HCT116 (cell line): ENCODE measurements at regions not wholly inside any gene's neighbourhood (a gene's known extent, or its start where the extent isn't known, plus 50 kb on each side); places are given as distances from the start of the nearest gene placed in this dataset.

Experiments used
- ATAC-seq: fragments of 200-7000 bp; cut with Tn5 transposase; 2 replicates; pipeline ENCODE4 v1.9.1; 2020; ENCODE audit warnings: mild to moderate bottlenecking, moderate library complexity
- BruUV-seq: library from RNA; stranded (reverse); fragments of 400-500 nt; replicated peaks from 2 replicates; lab custom pipeline; 2021; lab: Mats Ljungman, UMichigan
- CTCF ChIA-PET: fragments of 300-600 bp; sonication (Branson Sonifier 250); formaldehyde crosslinking; loops from one replicate; lab custom pipeline; 2021; ENCODE audit warnings: antibody characterized with exemption; lab: Charles Lee
- POLR2A ChIA-PET: fragments of 300-600, 350-600 bp; sonication (Branson Sonifier 250); formaldehyde crosslinking; loops from one replicate; lab custom pipeline; 2021; ENCODE audit warnings: antibody characterized with exemption; lab: Charles Lee
- RAD21 ChIA-PET, 2 experiments: fragments of 300-600 bp; sonication (Branson Sonifier 250); formaldehyde crosslinking; loops; one replicate each; lab custom pipeline; 2023; ENCODE audit warnings: low total read pairs in 2 of 2; ENCODE audit not compliant: uncharacterized antibody in 2 of 2, unreplicated experiment in 2 of 2, low non-redundant PET in 1 of 2; lab: Charles Lee
- DNase-seq: peaks from one replicate; pipeline ENCODE4 v3.0.0-alpha.2; 2010; ENCODE audit warnings: low read depth, low spot score
- H2AFZ ChIP-seq: fragments of 200-600 bp; shearing (Covaris generic), sonication (generic); 2 replicates; pipeline ENCODE4 v1.6.1; 2017; ENCODE audit warnings: low read depth, mixed run types, mixed read lengths, antibody characterized with exemption, low read length; ENCODE audit not compliant: poor library complexity, severe bottlenecking
- H3K27ac ChIP-seq: 2 replicates; pipeline ENCODE4 v1.5.1; 2012; ENCODE audit warnings: low read depth, low read length
- H3K27me3 ChIP-seq: fragments of 200-600 bp; sonication (generic); 2 replicates; pipeline ENCODE4 v1.6.1; 2016; ENCODE audit warnings: mixed run types, low read length, mixed read lengths; ENCODE audit not compliant: insufficient read depth
- H3K36me3 ChIP-seq, 2 experiments: fragments of 200-500 bp in 1 of 2; fragments of 200-600 bp in 1 of 2; sonication (Bioruptor generic) in 1 of 2; sonication (generic) in 1 of 2; 2 replicates each; pipeline versions ENCODE4 v1.5.1 to v1.6.1; 2014 to 2016; ENCODE audit warnings: low read length in 2 of 2, inconsistent platforms in 1 of 2, mixed read lengths in 1 of 2, mixed run types in 1 of 2; ENCODE audit not compliant: insufficient read depth in 2 of 2, control insufficient read depth in 1 of 2
- H3K4me1 ChIP-seq, 2 experiments: fragments of 200-600 bp in 1 of 2; sonication (generic) in 1 of 2; 2 replicates each; pipeline versions ENCODE4 v1.5.1 to v1.6.1; 2012 to 2017; ENCODE audit warnings: low read length in 2 of 2, inconsistent platforms in 1 of 2, mild to moderate bottlenecking in 1 of 2, mixed read lengths in 1 of 2, mixed run types in 1 of 2, moderate library complexity in 1 of 2; ENCODE audit not compliant: insufficient read depth in 2 of 2, control insufficient read depth in 1 of 2
- H3K4me2 ChIP-seq: fragments of 200-600 bp; sonication (generic); 2 replicates; pipeline ENCODE4 v1.6.1; 2017; ENCODE audit warnings: mixed run types, low read length, mixed read lengths
- H3K4me3 ChIP-seq, 2 experiments: fragments of 200-600 bp in 1 of 2; sonication (generic) in 1 of 2; replicated peaks in 1 of 2; 2 replicates each; pipeline ENCODE4 v1.5.1; 2011 to 2016; ENCODE audit warnings: low read length in 2 of 2, control low read depth in 1 of 2, low read depth in 1 of 2, mild to moderate bottlenecking in 1 of 2, mixed read lengths in 1 of 2, mixed run types in 1 of 2
- H3K79me2 ChIP-seq: fragments of 200-600 bp; sonication (generic); 2 replicates; pipeline ENCODE4 v1.6.1; 2017; ENCODE audit warnings: mild to moderate bottlenecking, mixed run types, low read length, moderate library complexity, mixed read lengths; ENCODE audit not compliant: insufficient read depth
- H3K9ac ChIP-seq: fragments of 200-600 bp; sonication (generic); 2 replicates; pipeline ENCODE4 v1.6.1; 2016; ENCODE audit warnings: low read length, mixed read lengths
- H3K9me2 ChIP-seq: fragments of 200-600 bp; sonication (generic), shearing (Covaris generic); 2 replicates; pipeline ENCODE4 v1.6.1; 2017; ENCODE audit warnings: mixed run types, mild to moderate bottlenecking, moderate library complexity; ENCODE audit not compliant: insufficient read depth
- H3K9me3 ChIP-seq, 2 experiments: fragments of 200-500 bp in 1 of 2; fragments of 200-600 bp in 1 of 2; sonication (Bioruptor generic) in 1 of 2; sonication (generic) in 1 of 2; 2 replicates each; pipeline ENCODE4 v1.6.1; 2014 to 2017; ENCODE audit warnings: low read length in 2 of 2, mixed read lengths in 2 of 2, inconsistent platforms in 1 of 2, low read depth in 1 of 2, mild to moderate bottlenecking in 1 of 2, mixed run types in 1 of 2, moderate library complexity in 1 of 2; ENCODE audit not compliant: control insufficient read depth in 1 of 2, insufficient read depth in 1 of 2
- H4K20me1 ChIP-seq: fragments of 200-600 bp; sonication (generic), shearing (Covaris generic); 2 replicates; pipeline ENCODE4 v1.6.1; 2017; ENCODE audit warnings: mixed run types, mild to moderate bottlenecking, moderate library complexity; ENCODE audit not compliant: insufficient read depth
- ATF3 ChIP-seq: IDR thresholded peaks from 2 replicates; pipeline ENCODE4 v1.6.1; 2012
- CTCF ChIP-seq, 3 experiments: fragments of 200-600 bp in 1 of 3; sonication (generic) in 1 of 3; IDR thresholded peaks in 2 of 3; conservative IDR thresholded peaks in 1 of 3; 2 replicates each; pipeline ENCODE4 v1.5.1; 2012 to 2017; ENCODE audit warnings: low read depth in 2 of 3, low read length in 2 of 3, antibody characterized with exemption in 1 of 3, borderline replicate concordance in 1 of 3, control low read depth in 1 of 3, mild to moderate bottlenecking in 1 of 3, mixed read lengths in 1 of 3, mixed run types in 1 of 3, moderate library complexity in 1 of 3; ENCODE audit not compliant: insufficient read depth in 1 of 3
- ELF1 ChIP-seq: IDR thresholded peaks from 2 replicates; pipeline ENCODE4 v1.6.1; 2012; ENCODE audit warnings: low read depth, borderline replicate concordance
- EZH2 ChIP-seq: fragments of 200-600 bp; sonication (generic); IDR thresholded peaks from 2 replicates; pipeline ENCODE4 v1.6.1; 2017; ENCODE audit warnings: antibody characterized with exemption, mixed run types
- EZH2phosphoT487 ChIP-seq: fragments of 200-600 bp; IDR thresholded peaks from 2 replicates; pipeline ENCODE4 v1.6.1; 2018; ENCODE audit warnings: antibody characterized with exemption, borderline replicate concordance
- JUND ChIP-seq: IDR thresholded peaks from 2 replicates; pipeline ENCODE4 v1.6.1; 2012
- SP1 ChIP-seq: IDR thresholded peaks from 2 replicates; pipeline ENCODE4 v1.6.1; 2012; ENCODE audit warnings: low read depth
- SRF ChIP-seq: IDR thresholded peaks from 2 replicates; pipeline ENCODE4 v1.6.1; 2012; ENCODE audit warnings: low read depth
- TCF7L2 ChIP-seq: IDR thresholded peaks from 2 replicates; pipeline ENCODE4 v1.7.0; 2011; ENCODE audit warnings: borderline replicate concordance, inconsistent platforms; ENCODE audit not compliant: insufficient read depth, insufficient read length; ENCODE audit errors: extremely low read depth
- ZBTB33 ChIP-seq: IDR thresholded peaks from 2 replicates; pipeline ENCODE4 v1.6.1; 2011; ENCODE audit warnings: mild to moderate bottlenecking, low read length, moderate library complexity; ENCODE audit not compliant: insufficient replicate concordance; ENCODE audit errors: extremely low read depth
- ZFX ChIP-seq: fragments of 450-650 bp; IDR thresholded peaks from 2 replicates; pipeline ENCODE4 v1.6.1; 2017
- ZNF274 ChIP-seq: fragments of 200-500 bp; sonication (Bioruptor generic); IDR thresholded peaks from 2 replicates; pipeline ENCODE4 v1.6.1; 2014; ENCODE audit warnings: mild to moderate bottlenecking, low read depth, low read length, inconsistent platforms
- intact Hi-C: fragments of 100-400 bp; cut with micrococcal nuclease; formaldehyde crosslinking; loops from 2 replicates; pipeline ENCODE4 v1.10.0; 2022
- TF ChIP-seq, protein P1 (sequence below): IDR thresholded peaks from 2 replicates; pipeline ENCODE4 v1.6.1; 2012

GRCh38 chr14:97695456-97695981, 898.3 kb downstream of the VRK1 start:
- CTCF ChIA-PET = no interaction called here
- POLR2A ChIA-PET = no interaction called here
- Histone ChIP-seq H4K20me1 (no peaks in the 10 kb centered on the region), H2AFZ (no peak overlapping the region), H3K4me2 (no peak overlapping the region), H3K79me2 (no peaks in the 10 kb centered on the region), H3K4me3 (no peak overlapping the region), H3K9me2 (no peaks in the 10 kb centered on the region), H3K36me3 (no peaks in the 10 kb centered on the region), H3K9me3 (peaks cover 0 to 3% of the 10 kb centered on the region in 2 experiments; a peak in 1 of 4 replicates), H3K27ac (no peak overlapping the region), H3K4me1 (no peaks in the 10 kb centered on the region), H3K9ac (no peak overlapping the region), H3K27me3 (no peaks in the 10 kb centered on the region)
- BruUV-seq = no TSS peak
- DNase-seq = no peak
- TF ChIP-seq ZFX (no peak), SP1 (no peak), EZH2phosphoT487 (no peak), ZBTB33 (no peak), SRF (no peak), ZNF274 (no peak), ELF1 (no peak), ATF3 (no peak), EZH2 (no peak), CTCF (IDR thresholded peaks at IDR 0.05 in 2 of 3, conservative IDR thresholded peaks at IDR 0.05 in 1 of 3; ENCODE audit: borderline replicate concordance in 1 of 3, insufficient read depth in 1 of 3, low read depth in 2 of 3, low read length in 2 of 3) (no peak), JUND (no peak), TCF7L2 (no peak)
- TF ChIP-seq, protein P1, sequence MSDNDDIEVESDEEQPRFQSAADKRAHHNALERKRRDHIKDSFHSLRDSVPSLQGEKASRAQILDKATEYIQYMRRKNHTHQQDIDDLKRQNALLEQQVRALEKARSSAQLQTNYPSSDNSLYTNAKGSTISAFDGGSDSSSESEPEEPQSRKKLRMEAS = no peak
- intact Hi-C loops = no loop called here
- RAD21 ChIA-PET = no interaction called here
- ATAC-seq = no peak
